GM12864 (cell line): ENCODE measurements at regions not wholly inside any gene's neighbourhood (a gene's known extent, or its start where the extent isn't known, plus 50 kb on each side); places are given as distances from the start of the nearest gene placed in this dataset.

Experiments
- DNase-seq: peaks from one replicate; pipeline ENCODE4 v3.0.0-alpha.2; 2011; ENCODE audit warnings: low read depth
- H3K4me3 ChIP-seq: 2 replicates; pipeline ENCODE4 v1.5.1; 2011; ENCODE audit warnings: mild to moderate bottlenecking, low read depth, low read length, control low read depth
- CTCF ChIP-seq: IDR thresholded peaks from 2 replicates; pipeline ENCODE4 v1.5.1; 2011; ENCODE audit warnings: low read depth, mild to moderate bottlenecking, moderate library complexity, low read length, control low read depth, inconsistent platforms; ENCODE audit errors: missing control alignments

DNA sequence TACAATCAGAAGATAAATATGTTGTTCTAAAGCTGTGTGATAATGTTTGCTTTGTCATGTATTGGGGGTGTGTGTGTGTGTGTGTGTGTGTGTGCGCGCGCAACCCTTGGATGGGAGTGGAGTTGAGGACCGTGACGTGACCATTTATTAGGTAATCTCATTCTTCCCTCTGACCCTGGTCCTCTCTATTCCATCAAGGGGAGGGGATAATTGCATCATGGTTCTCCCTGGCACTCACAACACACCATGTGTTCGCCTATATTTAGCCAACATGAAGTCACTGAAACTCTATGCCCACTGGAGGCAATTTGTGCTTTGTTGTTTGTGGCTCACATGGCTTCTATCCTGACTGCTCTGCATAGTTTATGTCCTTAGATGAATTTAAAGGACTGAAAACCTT is 79.8 kb upstream of the LRPPRC start:
- H3K4me3 ChIP-seq, result no peak overlapping the region
- TF ChIP-seq CTCF, result no peak
- DNase-seq, result no peak

- TF ChIP-seq CTCF, result no peak
- no peak for DNase-seq
- H3K4me3 ChIP-seq, result no peak overlapping the region
Measured at GRCh38 chr2:44077942-44078511, 82.2 kb upstream of the LRPPRC start.

- no peak for TF ChIP-seq CTCF
Measured at GRCh38 chr2:44079686-44080085, 83.9 kb upstream of the LRPPRC start.

DNA sequence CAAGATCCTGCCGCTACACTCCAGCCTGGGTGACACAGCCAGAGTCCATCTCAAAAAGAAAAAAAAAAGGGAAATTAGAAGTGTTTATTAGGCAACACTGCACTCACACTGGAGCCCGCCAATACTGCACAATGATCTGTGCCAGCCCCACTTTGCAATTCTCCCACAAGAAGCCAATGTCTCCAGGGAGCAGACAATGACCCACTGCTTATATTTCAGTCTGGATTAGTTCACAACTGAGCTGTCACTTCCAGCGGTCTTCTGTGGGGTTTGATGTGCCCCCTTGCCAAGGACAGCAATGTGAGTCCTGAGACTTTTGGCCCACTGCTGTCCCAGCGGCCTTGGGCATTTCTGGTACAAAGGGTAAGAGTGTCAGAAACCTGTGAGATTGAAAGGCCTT is 85.6 kb upstream of the PPM1B start:
- TF ChIP-seq CTCF, result no peak
- no peak for DNase-seq
- H3K4me3 ChIP-seq, result no peak overlapping the region

More at GRCh38 chr2:44079686-44080085, 83.9 kb upstream of the LRPPRC start:
- H3K4me3 ChIP-seq, result no peak overlapping the region
- DNase-seq, result no peak

GRCh38 chr2:44084850-44085249 is 83.8 kb upstream of the PPM1B start:
- TF ChIP-seq CTCF, result no peak
- no peak overlapping the region for H3K4me3 ChIP-seq
- DNase-seq, result no peak

GRCh38 chr2:44086629-44087028 is 82.0 kb upstream of the PPM1B start:
- no peak for TF ChIP-seq CTCF
- H3K4me3 ChIP-seq, result no peak overlapping the region
- no peak for DNase-seq

DNA sequence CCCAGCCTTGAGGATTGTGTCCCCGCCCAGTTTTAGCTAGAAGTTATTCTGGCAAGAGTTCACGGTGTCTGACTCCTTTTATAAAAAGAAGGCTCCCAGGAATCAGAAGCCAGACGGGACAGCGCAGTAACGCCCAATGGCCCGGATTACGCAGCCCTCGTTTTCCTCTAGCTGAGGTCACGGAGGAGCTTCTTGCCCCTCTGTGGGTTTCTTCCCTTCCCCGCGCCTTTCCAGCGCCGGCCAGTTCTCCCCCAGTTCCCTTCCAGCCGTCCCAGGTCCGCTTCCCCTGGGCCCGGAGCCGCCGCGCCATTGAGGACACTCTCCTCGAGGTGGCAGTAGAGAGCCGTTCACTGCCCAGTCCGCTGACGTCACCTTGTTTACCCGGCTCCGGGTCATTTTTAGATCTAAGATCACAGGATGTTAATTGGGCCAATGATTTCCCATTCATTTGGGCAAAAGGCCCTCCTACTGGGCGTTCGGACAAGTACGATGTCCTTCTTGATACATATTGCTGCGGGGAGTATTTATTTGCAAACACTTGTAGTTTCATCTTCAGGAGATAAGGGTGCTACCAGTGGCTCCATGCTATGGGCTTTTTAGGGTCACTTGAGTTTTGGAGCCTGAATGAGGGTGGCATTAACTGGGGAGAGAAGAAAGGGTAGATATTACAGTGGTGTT is 81.5 kb upstream of the PPM1B start:
- TF ChIP-seq CTCF, result peak; percentile 86
- H3K4me3 ChIP-seq, result peak overlapping the region; percentile 48
- DNase-seq, result no peak
